ENCODE measurements at regions not wholly inside any gene's neighbourhood (a gene's known extent, or its start where the extent isn't known, plus 50 kb on each side); places are given as distances from the start of the nearest gene placed in this dataset.

DNA sequence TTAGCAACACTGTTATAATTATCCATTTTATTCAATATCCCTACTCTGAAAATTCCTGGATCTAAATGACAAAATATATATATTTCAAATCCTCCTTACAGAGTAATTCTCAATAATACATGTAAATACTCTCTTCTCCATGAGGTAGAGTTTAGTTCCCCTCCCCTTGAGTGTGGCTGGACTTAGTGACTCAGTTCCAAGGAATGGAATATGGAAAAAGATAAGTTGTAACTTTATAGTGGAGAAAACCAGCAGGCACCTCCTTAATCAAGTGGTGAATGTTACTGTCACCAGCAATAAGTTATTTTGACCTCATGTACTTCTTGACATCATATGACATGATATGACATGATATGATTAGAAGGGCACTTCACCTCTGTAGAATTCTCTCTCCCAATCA is 302.0 kb downstream of the RAB28 start:
- no peak overlapping the region for H3K4me3 Mint-ChIP-seq
- H3K36me3 Mint-ChIP-seq (ENCODE audit: low read depth), result no peaks in the 10 kb centered on the region
- H3K9me3 Mint-ChIP-seq, result peaks cover 4% of the 10 kb centered on the region
- H3K4me1 Mint-ChIP-seq (ENCODE audit: low read depth), result no peaks in the 10 kb centered on the region
- no peak overlapping the region for H3K27ac Mint-ChIP-seq
- no peak for DNase-seq
- H3K27me3 Mint-ChIP-seq, result no peaks in the 10 kb centered on the region

GRCh38 chr4:13181681-13182080 is 302.5 kb downstream of the RAB28 start:
- H3K27ac Mint-ChIP-seq, result no peak overlapping the region
- no peak for DNase-seq
- peaks cover 2% of the 10 kb centered on the region for H3K9me3 Mint-ChIP-seq
- no peaks in the 10 kb centered on the region for H3K36me3 Mint-ChIP-seq (ENCODE audit: low read depth)
- H3K4me3 Mint-ChIP-seq, result no peak overlapping the region
- no peaks in the 10 kb centered on the region for H3K4me1 Mint-ChIP-seq (ENCODE audit: low read depth)
- H3K27me3 Mint-ChIP-seq, result no peaks in the 10 kb centered on the region

GRCh38 chr4:13180701-13181100 is 303.4 kb downstream of the RAB28 start:
- H3K27me3 Mint-ChIP-seq, result no peaks in the 10 kb centered on the region

GRCh38 chr4:13178621-13179020 is 305.5 kb downstream of the RAB28 start:
- H3K9me3 Mint-ChIP-seq, result no peaks in the 10 kb centered on the region
- H3K4me3 Mint-ChIP-seq, result no peak overlapping the region
- H3K36me3 Mint-ChIP-seq (ENCODE audit: low read depth), result no peaks in the 10 kb centered on the region
- no peaks in the 10 kb centered on the region for H3K27me3 Mint-ChIP-seq
- no peaks in the 10 kb centered on the region for H3K4me1 Mint-ChIP-seq (ENCODE audit: low read depth)
- H3K27ac Mint-ChIP-seq, result no peak overlapping the region
- DNase-seq, result no peak

More at GRCh38 chr4:13180701-13181100, 303.4 kb downstream of the RAB28 start:
- Mint-ChIP-seq H3K4me1 (ENCODE audit: low read depth) (no peaks in the 10 kb centered on the region), H3K9me3 (no peaks in the 10 kb centered on the region), H3K27ac (no peak overlapping the region), H3K4me3 (no peak overlapping the region), H3K36me3 (ENCODE audit: low read depth) (no peaks in the 10 kb centered on the region)
- DNase-seq, result no peak

- DNase-seq, result no peak
- Mint-ChIP-seq H3K27ac (no peak overlapping the region), H3K4me3 (no peak overlapping the region), H3K4me1 (ENCODE audit: low read depth) (no peaks in the 10 kb centered on the region), H3K36me3 (ENCODE audit: low read depth) (no peaks in the 10 kb centered on the region), H3K9me3 (no peaks in the 10 kb centered on the region), H3K27me3 (no peaks in the 10 kb centered on the region)
These were observed 307.4 kb downstream of the RAB28 start for GRCh38 chr4:13176741-13177142.

DNA sequence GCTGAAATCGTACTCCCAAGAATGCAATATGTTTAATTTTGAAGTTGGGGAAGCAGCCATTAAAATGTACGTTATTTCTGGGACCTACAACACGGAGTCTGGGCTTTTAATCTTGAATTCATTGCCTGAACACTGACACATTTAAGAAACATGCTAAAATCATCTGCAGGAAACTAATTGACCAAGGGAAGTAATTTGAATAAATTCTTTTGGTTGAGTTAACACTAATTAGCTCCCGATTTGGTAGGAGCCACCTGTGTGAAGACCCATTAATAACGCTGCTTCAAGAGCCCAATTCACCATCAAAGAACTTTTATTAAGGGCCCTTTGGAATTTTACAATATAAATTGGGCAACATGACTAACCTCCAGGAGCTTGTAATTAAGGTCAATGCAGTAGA is 309.2 kb downstream of the RAB28 start:
- no peak for DNase-seq
- Mint-ChIP-seq H3K4me1 (ENCODE audit: low read depth) (no peaks in the 10 kb centered on the region), H3K4me3 (no peak overlapping the region), H3K9me3 (no peaks in the 10 kb centered on the region), H3K27me3 (no peaks in the 10 kb centered on the region), H3K27ac (no peak overlapping the region), H3K36me3 (ENCODE audit: low read depth) (no peaks in the 10 kb centered on the region)

GRCh38 chr4:13174001-13174400 is 310.1 kb downstream of the RAB28 start:
- Mint-ChIP-seq H3K36me3 (ENCODE audit: low read depth) (no peaks in the 10 kb centered on the region), H3K27ac (no peak overlapping the region), H3K9me3 (no peaks in the 10 kb centered on the region), H3K27me3 (no peaks in the 10 kb centered on the region), H3K4me3 (no peak overlapping the region), H3K4me1 (ENCODE audit: low read depth) (no peaks in the 10 kb centered on the region)
- no peak for DNase-seq

GRCh38 chr4:13171292-13172057 is 312.7 kb downstream of the RAB28 start:
- DNase-seq, result no peak
- Mint-ChIP-seq H3K36me3 (ENCODE audit: low read depth) (no peaks in the 10 kb centered on the region), H3K9me3 (no peaks in the 10 kb centered on the region), H3K4me1 (ENCODE audit: low read depth) (no peaks in the 10 kb centered on the region), H3K4me3 (no peak overlapping the region), H3K27ac (no peak overlapping the region), H3K27me3 (no peaks in the 10 kb centered on the region)

DNA sequence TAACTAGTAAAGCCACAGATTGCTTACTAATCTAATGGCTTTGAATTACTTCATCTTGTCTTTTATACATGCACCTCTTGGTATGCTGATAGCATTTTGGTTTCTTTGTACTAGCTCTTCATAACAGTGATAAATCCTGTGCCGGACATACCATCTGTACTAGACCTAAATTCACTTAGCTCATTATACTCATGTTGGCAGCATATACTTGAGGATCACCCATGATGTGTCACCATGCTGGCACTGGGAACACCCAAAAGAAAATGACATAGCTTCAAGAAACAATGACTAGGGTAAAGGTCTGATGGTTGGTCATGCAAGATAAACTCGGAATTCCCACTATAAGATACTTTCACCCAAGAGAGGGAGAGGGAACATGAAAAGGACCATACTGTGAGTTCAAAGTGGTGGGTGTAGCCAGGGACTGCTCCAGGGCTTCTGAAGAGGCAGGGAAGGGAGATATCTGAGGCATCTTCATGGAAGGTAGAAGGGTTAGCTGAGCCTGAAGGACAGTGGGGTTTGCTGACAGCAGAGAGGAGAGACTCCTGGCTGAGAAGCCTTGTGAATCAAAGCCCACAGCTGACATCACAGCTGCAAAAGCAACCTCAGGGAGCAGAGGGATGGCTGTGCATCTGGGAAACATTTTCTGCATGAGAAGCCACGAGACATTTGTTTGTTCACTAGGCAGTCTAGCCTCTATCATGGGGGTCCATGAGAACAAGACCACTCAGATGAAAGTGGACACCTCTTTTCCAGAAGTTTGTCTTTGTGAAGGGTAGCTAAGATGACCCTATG is 314.2 kb downstream of the RAB28 start:
- Mint-ChIP-seq H3K36me3 (ENCODE audit: low read depth) (no peaks in the 10 kb centered on the region), H3K27ac (no peak overlapping the region), H3K27me3 (no peaks in the 10 kb centered on the region), H3K9me3 (no peaks in the 10 kb centered on the region), H3K4me1 (ENCODE audit: low read depth) (no peaks in the 10 kb centered on the region), H3K4me3 (no peak overlapping the region)
- no peak for DNase-seq

- H3K36me3 Mint-ChIP-seq (ENCODE audit: low read depth), result no peaks in the 10 kb centered on the region
- H3K27me3 Mint-ChIP-seq, result no peaks in the 10 kb centered on the region
- no peak overlapping the region for H3K4me3 Mint-ChIP-seq
- H3K27ac Mint-ChIP-seq, result no peak overlapping the region
- no peak for DNase-seq
- H3K4me1 Mint-ChIP-seq (ENCODE audit: low read depth), result no peaks in the 10 kb centered on the region
- H3K9me3 Mint-ChIP-seq, result no peaks in the 10 kb centered on the region
These were observed 315.8 kb downstream of the RAB28 start for GRCh38 chr4:13168326-13168725.

GRCh38 chr4:13166214-13166613 is 317.9 kb downstream of the RAB28 start:
- H3K9me3 Mint-ChIP-seq, result no peaks in the 10 kb centered on the region
- no peaks in the 10 kb centered on the region for H3K4me1 Mint-ChIP-seq (ENCODE audit: low read depth)
- no peak overlapping the region for H3K4me3 Mint-ChIP-seq
- H3K27me3 Mint-ChIP-seq, result no peaks in the 10 kb centered on the region
- DNase-seq, result no peak
- H3K27ac Mint-ChIP-seq, result no peak overlapping the region
- H3K36me3 Mint-ChIP-seq (ENCODE audit: low read depth), result no peaks in the 10 kb centered on the region

DNA sequence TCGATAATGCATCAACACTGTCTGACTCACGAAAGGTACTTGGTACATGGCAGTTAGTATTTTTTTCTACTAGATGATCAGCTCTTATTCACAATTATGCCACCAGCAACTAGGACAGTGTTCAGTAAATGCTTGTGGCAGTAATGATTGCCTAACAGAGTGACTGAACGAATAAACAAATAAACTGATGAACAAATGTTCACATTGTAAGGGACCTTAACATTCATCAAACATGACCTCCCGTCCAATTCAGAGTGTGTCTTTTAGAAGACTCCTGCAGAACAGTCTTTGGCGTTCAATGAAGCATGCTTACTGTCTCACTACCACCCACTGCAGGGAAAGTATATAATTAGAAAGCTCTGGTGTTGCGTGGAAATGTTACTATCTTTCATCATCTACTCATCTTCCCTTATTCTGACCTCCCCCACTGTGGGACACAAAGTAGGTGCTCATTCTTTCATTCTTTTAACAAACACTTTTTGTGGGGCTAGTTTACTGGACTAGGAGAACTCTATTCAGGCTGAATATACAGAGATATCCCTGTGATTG is 319.3 kb downstream of the RAB28 start:
- H3K36me3 Mint-ChIP-seq (ENCODE audit: low read depth), result no peaks in the 10 kb centered on the region
- DNase-seq, result no peak
- H3K4me3 Mint-ChIP-seq, result no peak overlapping the region
- no peaks in the 10 kb centered on the region for H3K27me3 Mint-ChIP-seq
- H3K9me3 Mint-ChIP-seq, result no peaks in the 10 kb centered on the region
- no peaks in the 10 kb centered on the region for H3K4me1 Mint-ChIP-seq (ENCODE audit: low read depth)
- no peak overlapping the region for H3K27ac Mint-ChIP-seq

DNA sequence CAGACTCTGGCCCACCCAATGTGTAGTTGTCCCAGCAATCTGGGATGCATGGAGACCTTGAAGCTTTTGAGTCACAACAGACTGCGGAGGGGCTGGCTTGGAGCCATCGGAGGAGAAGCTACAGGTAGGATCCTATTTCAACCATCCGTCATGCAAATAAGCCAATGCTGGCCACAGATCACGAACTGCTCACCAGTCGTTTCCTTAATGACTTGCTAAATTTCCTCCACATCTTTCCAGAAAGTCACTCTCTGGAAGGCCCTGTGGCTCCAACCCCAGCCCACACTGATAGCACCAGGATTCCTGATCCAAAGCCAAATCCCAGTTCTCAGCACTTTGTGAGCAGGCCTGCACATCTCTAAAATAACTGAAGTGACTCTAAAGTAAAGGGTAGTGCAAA is 321.3 kb downstream of the RAB28 start:
- H3K27me3 Mint-ChIP-seq, result no peaks in the 10 kb centered on the region
- H3K4me3 Mint-ChIP-seq, result no peak overlapping the region
- H3K9me3 Mint-ChIP-seq, result no peaks in the 10 kb centered on the region
- H3K4me1 Mint-ChIP-seq (ENCODE audit: low read depth), result no peaks in the 10 kb centered on the region
- no peaks in the 10 kb centered on the region for H3K36me3 Mint-ChIP-seq (ENCODE audit: low read depth)
- no peak for DNase-seq
- H3K27ac Mint-ChIP-seq, result no peak overlapping the region

DNA sequence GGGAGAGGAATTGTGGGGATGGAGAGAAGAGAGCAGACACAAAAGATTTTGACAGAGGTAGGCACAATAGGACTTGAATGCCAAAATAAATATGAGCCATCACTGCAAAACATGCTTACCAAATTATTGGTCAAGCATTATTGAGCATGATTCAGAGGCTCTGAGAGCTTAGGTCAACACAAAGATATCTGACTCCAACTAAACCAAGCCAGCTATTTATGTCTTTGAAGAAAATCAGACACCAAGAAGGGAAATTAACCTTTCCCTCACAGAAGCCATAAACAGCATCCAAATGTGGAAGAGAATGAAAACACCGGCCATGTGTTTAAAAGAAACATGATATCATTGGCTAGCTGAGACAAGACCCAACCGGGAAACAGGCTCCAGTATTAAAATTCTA is 323.2 kb downstream of the RAB28 start:
- H3K36me3 Mint-ChIP-seq (ENCODE audit: low read depth), result no peaks in the 10 kb centered on the region
- H3K27me3 Mint-ChIP-seq, result no peaks in the 10 kb centered on the region
- no peaks in the 10 kb centered on the region for H3K4me1 Mint-ChIP-seq (ENCODE audit: low read depth)
- H3K9me3 Mint-ChIP-seq, result no peaks in the 10 kb centered on the region
- H3K4me3 Mint-ChIP-seq, result no peak overlapping the region
- no peak overlapping the region for H3K27ac Mint-ChIP-seq
- DNase-seq, result no peak

- no peak overlapping the region for H3K27ac Mint-ChIP-seq
- no peaks in the 10 kb centered on the region for H3K36me3 Mint-ChIP-seq (ENCODE audit: low read depth)
- H3K27me3 Mint-ChIP-seq, result no peaks in the 10 kb centered on the region
- no peak overlapping the region for H3K4me3 Mint-ChIP-seq
- no peaks in the 10 kb centered on the region for H3K9me3 Mint-ChIP-seq
- DNase-seq, result no peak
- H3K4me1 Mint-ChIP-seq (ENCODE audit: low read depth), result no peaks in the 10 kb centered on the region
These were observed 325.0 kb downstream of the RAB28 start for GRCh38 chr4:13159041-13159620.
